Stomach (tissue), 8 donors: ENCODE measurements at regions not wholly inside any gene's neighbourhood (a gene's known extent, or its start where the extent isn't known, plus 50 kb on each side); places are given as distances from the start of the nearest gene placed in this dataset.

Experiments
- DNase-seq, 2 donors: peaks; one replicate each; pipeline versions ENCODE4 v3.0.0 to v3.0.0-alpha.2; 2013 to 2019
- H3K27ac ChIP-seq, 5 donors: fragments of 200-600 bp in 4 of 5; sonication (generic) in 4 of 5; one replicate each; pipeline ENCODE4 v1.5.1; 2013 to 2019; ENCODE audit warnings: mild to moderate bottlenecking in 1 of 5, moderate library complexity in 1 of 5
- H3K27me3 ChIP-seq, 3 donors: fragments of 200-600 bp; sonication (generic); one replicate each; pipeline ENCODE4 v1.5.1; 2017 to 2019; ENCODE audit warnings: mixed run types in 1 of 3
- H3K36me3 ChIP-seq, 4 donors: fragments of 200-600 bp; sonication (generic); 1 replicate in 3 of 4; 2 replicates in 1 of 4; pipeline ENCODE4 v1.5.1; 2016 to 2019
- H3K4me1 ChIP-seq, 4 donors: fragments of 200-600 bp; sonication (generic); one replicate each; pipeline ENCODE4 v1.5.1; 2016 to 2019
- H3K4me3 ChIP-seq, 4 donors: fragments of 200-600 bp; sonication (generic) in 3 of 4; one replicate each; pipeline ENCODE4 v1.5.1; 2016 to 2019; ENCODE audit warnings: mild to moderate bottlenecking in 1 of 4
- H3K9me3 ChIP-seq, 4 donors: fragments of 200-600 bp; sonication (generic); one replicate each; pipeline ENCODE4 v1.5.1; 2016 to 2019
- EP300 ChIP-seq: sonication (generic); formaldehyde crosslinking; IDR thresholded peaks from one replicate; pipeline ENCODE4 v1.6.1; 2017; ENCODE audit warnings: antibody characterized with exemption
- POLR2A ChIP-seq, 4 donors: fragments of 450-650 bp; IDR thresholded peaks; one replicate each; pipeline ENCODE4 v1.6.1; 2016; ENCODE audit warnings: antibody characterized with exemption in 4 of 4, control low read depth in 2 of 4, mild to moderate bottlenecking in 1 of 4, moderate library complexity in 1 of 4
- POLR2AphosphoS5 ChIP-seq, 3 donors: sonication (generic); formaldehyde crosslinking; IDR thresholded peaks; one replicate each; pipeline ENCODE4 v1.6.1; 2016; ENCODE audit warnings: antibody characterized with exemption in 3 of 3
- whole genome bisulfite sequencing, 5 donors: extraction: QIAGEN DNeasy Blood & Tissue Kit in 3 of 5; methylation state at CpG; one replicate each; pipeline versions ENCODE4 v1.1.5 to v1.1.7; 2013 to 2018; 5-methylcytosine and 5-hydroxymethylcytosine counted together
- intact Hi-C: fragments of 100-400 bp; cut with DNase I; formaldehyde crosslinking; loops from one replicate; pipeline ENCODE4 v1.15.1; 2023; ENCODE audit warnings: low total_unique reads
- TF ChIP-seq, protein P1 (sequence below), 7 experiments: fragments of 450-650 bp in 4 of 7; fragments of 200-600 bp in 3 of 7; sonication (generic) in 3 of 7; IDR thresholded peaks; one replicate each; pipeline ENCODE4 v1.5.1; 2016 to 2019; ENCODE audit warnings: antibody characterized with exemption in 7 of 7, control low read depth in 2 of 7, mild to moderate bottlenecking in 1 of 7
- donor health status: healthy with polysubstance abuse.
- donor health status: Bipolar disorder and iron deficiency.
- donor health status: healthy.

DNA sequence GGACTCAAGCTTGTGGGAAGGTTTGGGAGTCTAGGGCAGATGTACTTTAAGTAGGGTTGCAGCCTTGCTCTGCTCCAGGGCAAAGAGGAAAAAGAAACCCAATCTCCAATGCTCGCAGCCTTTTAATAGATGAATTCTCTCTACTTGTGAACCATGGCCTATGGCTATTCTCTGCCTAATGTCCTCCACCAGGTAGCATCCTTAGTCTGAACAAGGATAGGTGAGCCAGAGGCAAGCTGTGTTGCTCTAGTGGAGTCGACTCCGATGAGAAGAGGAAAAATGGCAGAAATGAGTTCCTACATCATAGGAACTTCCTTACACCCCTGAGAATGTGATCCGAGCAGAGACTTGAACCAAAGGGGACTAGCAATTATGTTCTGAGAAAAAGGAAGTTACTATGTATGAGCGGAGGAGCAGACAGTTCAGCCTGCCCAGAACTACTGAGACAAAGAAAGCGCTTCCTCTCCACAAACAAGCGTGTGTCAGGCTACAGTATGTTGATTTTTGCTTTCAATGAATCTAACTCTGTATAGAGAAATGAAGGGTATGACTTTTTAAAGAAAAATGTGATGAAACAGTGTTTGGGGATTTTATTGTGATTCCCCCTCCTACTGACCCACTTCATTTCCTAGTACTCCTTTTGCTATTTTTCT is 153.6 kb upstream of the ARID2 start:
- intact Hi-C loops, result no loop called here
- 66 to 73% (median 72%) methylated on average over 7 of the region's 7 CpGs for WGBS, 5 donors
- Histone ChIP-seq H3K4me3 (no peak overlapping the region), H3K27ac (no peak overlapping the region), H3K9me3 (no peaks in the 10 kb centered on the region), H3K36me3 (no peaks in the 10 kb centered on the region), H3K4me1 (no peaks in the 10 kb centered on the region), H3K27me3 (no peaks in the 10 kb centered on the region)
- TF ChIP-seq EP300, result no peak
- TF ChIP-seq POLR2A (IDR thresholded peaks at IDR 0.05), result no peak
- TF ChIP-seq POLR2AphosphoS5 (IDR thresholded peaks at IDR 0.05), result no peak
- TF ChIP-seq, protein P1, sequence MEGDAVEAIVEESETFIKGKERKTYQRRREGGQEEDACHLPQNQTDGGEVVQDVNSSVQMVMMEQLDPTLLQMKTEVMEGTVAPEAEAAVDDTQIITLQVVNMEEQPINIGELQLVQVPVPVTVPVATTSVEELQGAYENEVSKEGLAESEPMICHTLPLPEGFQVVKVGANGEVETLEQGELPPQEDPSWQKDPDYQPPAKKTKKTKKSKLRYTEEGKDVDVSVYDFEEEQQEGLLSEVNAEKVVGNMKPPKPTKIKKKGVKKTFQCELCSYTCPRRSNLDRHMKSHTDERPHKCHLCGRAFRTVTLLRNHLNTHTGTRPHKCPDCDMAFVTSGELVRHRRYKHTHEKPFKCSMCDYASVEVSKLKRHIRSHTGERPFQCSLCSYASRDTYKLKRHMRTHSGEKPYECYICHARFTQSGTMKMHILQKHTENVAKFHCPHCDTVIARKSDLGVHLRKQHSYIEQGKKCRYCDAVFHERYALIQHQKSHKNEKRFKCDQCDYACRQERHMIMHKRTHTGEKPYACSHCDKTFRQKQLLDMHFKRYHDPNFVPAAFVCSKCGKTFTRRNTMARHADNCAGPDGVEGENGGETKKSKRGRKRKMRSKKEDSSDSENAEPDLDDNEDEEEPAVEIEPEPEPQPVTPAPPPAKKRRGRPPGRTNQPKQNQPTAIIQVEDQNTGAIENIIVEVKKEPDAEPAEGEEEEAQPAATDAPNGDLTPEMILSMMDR (IDR thresholded peaks at IDR 0.05), result no peak
- DNase-seq, result peak in 1 of 2 donors; percentile 15

DNA sequence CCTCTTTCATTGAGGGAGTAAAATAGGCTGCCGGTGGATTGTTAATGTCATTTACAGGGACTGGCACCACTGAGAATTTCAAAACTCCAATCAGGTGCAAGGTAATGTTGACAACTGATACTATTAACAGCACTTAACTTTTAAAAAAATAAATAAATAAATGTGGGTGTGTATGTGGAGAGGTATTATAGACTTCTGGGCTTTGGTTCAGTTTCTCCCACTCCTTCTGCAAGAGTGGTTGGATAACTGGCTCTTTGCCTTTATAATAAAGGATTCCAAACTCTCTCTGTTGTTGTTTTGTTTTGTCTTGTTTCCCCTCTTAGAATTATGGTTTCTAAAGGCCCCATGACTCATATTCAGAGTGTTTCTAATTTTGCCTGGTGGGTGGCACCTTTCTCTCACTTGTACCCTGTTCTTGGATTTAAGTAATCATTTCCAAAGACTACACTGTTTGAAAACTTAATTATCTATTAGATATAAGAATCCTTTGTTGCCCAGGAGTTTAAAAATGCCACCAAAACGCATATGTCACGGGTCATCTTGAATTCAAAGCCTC is 151.6 kb upstream of the ARID2 start:
- Histone ChIP-seq H3K4me1 (peaks cover 0 to 4% (median 1%) of the 10 kb centered on the region in 4 donors), H3K27me3 (no peaks in the 10 kb centered on the region), H3K9me3 (no peaks in the 10 kb centered on the region), H3K4me3 (no peak overlapping the region), H3K36me3 (no peaks in the 10 kb centered on the region), H3K27ac (no peak overlapping the region)
- WGBS, 5 donors, result 61 to 83% (median 77%) methylated on average over 3 of the region's 3 CpGs
- intact Hi-C loops, result no loop called here
- TF ChIP-seq EP300, result no peak
- no peak for TF ChIP-seq POLR2A (IDR thresholded peaks at IDR 0.05)
- DNase-seq, result no peak

DNA sequence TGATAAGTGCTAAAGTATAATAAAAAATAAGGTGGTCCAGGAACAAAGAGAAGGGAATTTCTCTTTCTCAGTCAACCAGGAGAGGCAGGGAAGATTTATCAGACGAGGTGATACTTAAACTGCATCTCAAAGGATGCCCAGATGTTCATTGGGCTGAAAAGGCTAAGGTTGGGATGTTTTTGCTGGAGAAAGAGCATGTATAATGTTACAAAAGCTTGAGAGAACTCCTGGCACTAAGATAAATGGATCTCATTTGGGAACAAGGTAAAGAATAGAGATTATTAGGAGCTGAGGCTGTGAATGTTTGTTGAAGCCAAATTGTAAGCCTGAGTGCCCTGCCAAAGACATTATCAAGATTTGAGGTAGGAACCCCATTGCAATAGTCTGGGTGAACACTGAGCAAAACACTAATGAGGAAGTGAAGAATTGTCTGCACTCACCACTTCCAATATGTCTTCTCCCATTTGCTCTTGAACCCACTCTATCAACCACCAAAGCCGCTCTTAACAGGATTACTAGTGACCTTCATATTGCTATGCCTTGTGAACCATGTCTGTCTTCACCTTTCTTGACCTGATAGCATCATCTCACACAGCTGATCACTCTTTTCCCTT is 149.0 kb upstream of the ARID2 start:
- intact Hi-C loops, result no loop called here
- Histone ChIP-seq H3K4me1 (peaks cover 0 to 10% (median 6%) of the 10 kb centered on the region in 4 donors), H3K27me3 (no peaks in the 10 kb centered on the region), H3K9me3 (no peaks in the 10 kb centered on the region), H3K27ac (no peak overlapping the region), H3K4me3 (no peak overlapping the region), H3K36me3 (no peaks in the 10 kb centered on the region)
- no peak for DNase-seq
- 67 to 84% (median 77%) methylated on average over 2 of the region's 2 CpGs for whole genome bisulfite sequencing, 5 donors
- TF ChIP-seq POLR2AphosphoS5 (IDR thresholded peaks at IDR 0.05) (no peak), POLR2A (IDR thresholded peaks at IDR 0.05) (no peak), EP300 (no peak)
- TF ChIP-seq, protein P1 (IDR thresholded peaks at IDR 0.05), result no peak

DNA sequence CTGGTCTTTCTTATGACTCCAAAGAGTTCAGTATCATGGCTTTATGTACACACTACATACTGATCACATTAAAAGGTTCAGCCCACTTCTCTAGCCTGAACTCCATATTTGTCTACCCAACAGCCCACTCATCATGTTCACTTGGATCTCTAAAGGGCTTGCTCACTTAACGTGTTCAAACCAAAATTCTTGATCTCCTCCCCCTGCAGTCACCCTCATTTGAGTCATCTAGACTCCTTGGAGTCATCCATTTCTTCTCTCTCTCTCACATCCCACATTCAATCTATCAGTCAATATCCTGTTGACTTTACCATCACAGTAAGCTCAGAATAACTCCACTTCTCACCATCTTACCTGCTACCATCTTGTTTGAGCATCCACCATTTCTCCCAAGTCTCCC is 148.4 kb upstream of the ARID2 start:
- Histone ChIP-seq H3K4me1 (peaks cover 0 to 10% (median 6%) of the 10 kb centered on the region in 4 donors), H3K36me3 (no peaks in the 10 kb centered on the region), H3K4me3 (no peak overlapping the region), H3K27ac (no peak overlapping the region), H3K27me3 (no peaks in the 10 kb centered on the region), H3K9me3 (no peaks in the 10 kb centered on the region)
- intact Hi-C loops, result no loop called here
- no peak for DNase-seq
- TF ChIP-seq EP300 (no peak), POLR2A (IDR thresholded peaks at IDR 0.05) (no peak), POLR2AphosphoS5 (IDR thresholded peaks at IDR 0.05) (no peak)
- TF ChIP-seq, protein P1 (IDR thresholded peaks at IDR 0.05), result no peak
- WGBS, 5 donors, result 78 to 93% (median 88%) methylated on average over 1 of the region's 1 CpG

DNA sequence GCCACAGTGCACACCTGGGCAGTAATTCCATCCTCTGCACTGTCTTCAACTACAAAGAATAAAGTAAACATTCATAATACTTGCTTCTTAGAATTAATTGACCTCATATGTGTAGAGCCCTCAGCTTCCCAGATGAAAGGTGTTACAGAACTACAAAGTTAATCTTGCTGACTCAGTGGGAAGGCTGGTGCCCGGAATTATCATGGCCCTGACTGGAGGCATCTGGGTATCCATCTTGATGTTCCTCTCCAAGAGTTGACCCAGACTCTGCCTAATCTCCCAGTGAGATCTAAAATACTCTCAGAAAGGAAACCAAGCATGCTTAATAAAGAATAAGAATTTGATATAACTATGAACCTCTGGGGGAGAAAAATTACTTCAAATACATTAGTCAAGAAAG is 147.0 kb upstream of the ARID2 start:
- 29 to 74% (median 40%) methylated on average over 1 of the region's 1 CpG for WGBS, 5 donors

More for the DNA sequence above, 147.0 kb upstream of the ARID2 start:
- TF ChIP-seq EP300 (no peak), POLR2A (IDR thresholded peaks at IDR 0.05) (no peak)
- TF ChIP-seq, protein P1 (IDR thresholded peaks at IDR 0.05), result no peak
- Histone ChIP-seq H3K4me1 (peaks cover 0 to 10% (median 6%) of the 10 kb centered on the region in 4 donors), H3K9me3 (no peaks in the 10 kb centered on the region), H3K27ac (no peak overlapping the region), H3K36me3 (no peaks in the 10 kb centered on the region), H3K4me3 (no peak overlapping the region), H3K27me3 (no peaks in the 10 kb centered on the region)
- intact Hi-C loops, result no loop called here
- no peak for DNase-seq
